ENCODE measurements at regions not wholly inside any gene's neighbourhood (a gene's known extent, or its start where the extent isn't known, plus 50 kb on each side); places are given as distances from the start of the nearest gene placed in this dataset.

- in situ Hi-C loops (cut with MboI; ENCODE audit: low sequenced_read_pairs) = no loop called here
These were observed 202.6 kb downstream of the HRH4 start for GRCh38 chr18:24663026-24663425.

- in situ Hi-C loops (cut with MboI; ENCODE audit: low sequenced_read_pairs) = no loop called here
These were observed 208.6 kb downstream of the HRH4 start for GRCh38 chr18:24669015-24669414.

DNA sequence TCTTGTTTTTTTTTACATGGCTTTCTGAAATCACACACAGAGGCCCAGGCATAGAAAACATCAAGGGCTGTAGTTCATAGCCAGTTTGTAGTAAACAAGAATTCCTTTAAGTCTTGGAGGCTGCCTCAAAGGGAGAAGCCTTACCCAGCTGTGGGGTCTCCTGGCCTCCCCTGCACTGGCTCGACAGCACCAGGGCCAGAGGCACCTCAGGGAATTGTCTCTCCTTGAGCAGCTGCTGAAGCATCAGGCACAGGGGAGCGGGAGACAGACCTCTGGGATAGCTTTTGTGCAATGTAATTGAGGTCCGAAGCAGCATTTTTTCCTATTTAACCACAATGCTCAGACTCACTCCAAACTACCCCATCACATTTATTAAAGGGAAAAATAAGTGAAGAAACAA lies 209.1 kb downstream of the HRH4 start:
- in situ Hi-C loops (cut with MboI; ENCODE audit: low sequenced_read_pairs) = no loop called here

DNA sequence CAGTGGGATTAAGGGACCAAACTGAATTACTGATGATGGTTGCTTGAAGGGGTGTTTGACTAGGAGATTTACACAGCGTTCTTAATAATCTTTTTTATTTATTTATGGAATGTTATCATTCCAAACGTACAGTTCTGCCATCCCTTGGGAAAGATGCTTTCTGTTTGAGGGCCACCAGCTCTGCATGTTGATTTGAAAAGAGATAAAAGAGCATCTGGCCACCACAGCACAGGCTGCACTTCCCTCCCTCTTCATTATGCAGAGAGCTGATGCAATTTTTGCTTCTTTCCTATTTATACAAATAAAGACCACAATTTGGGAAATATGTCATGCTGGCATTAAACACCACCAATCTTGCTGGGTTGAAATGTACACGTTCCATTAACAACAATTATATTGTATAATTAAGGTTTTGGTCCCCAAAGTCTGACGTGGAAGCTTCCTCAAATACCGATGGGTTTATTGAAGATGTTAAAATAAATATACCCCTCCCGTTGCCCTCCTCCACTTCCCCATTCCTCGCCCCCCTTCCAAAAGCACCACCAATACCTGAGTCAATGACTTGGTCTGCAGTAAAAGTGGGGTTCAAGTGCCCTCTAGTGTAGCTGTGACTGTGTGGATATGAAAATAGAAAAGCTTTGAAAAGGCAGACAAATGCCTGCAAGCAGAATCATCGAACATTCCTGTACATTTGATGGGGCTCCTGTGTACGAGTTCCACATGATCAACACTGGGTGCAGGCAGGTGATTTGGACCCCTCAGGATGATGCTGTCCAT lies 211.9 kb downstream of the HRH4 start:
- in situ Hi-C loops (cut with MboI; ENCODE audit: low sequenced_read_pairs) = no loop called here

- in situ Hi-C loops (cut with MboI; ENCODE audit: low sequenced_read_pairs) = no loop called here
These were observed 213.8 kb downstream of the HRH4 start for GRCh38 chr18:24674200-24674599.

GRCh38 chr18:24674605-24675004 lies 214.2 kb downstream of the HRH4 start:
- in situ Hi-C loops (cut with MboI; ENCODE audit: low sequenced_read_pairs) = no loop called here

DNA sequence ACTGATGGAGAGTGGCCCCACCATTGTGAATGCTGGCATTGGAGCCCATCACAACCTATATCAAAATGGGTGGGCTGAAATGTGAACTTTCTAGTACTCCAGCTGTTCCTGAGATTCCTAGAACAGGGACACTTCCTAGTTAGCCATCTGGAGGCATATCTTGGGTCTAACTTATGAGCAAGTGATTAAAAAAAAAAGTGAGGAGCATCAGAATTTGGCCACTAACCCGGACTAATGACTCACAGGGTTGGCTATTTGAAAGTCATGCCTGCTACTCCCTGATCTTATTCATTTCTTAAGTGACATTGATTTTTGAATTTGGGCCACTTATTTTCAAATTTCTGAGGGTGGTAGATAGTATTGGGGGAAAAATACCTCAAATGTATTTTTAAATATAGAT lies 216.6 kb downstream of the HRH4 start:
- in situ Hi-C loops (cut with MboI; ENCODE audit: low sequenced_read_pairs) = no loop called here

GRCh38 chr18:24678107-24678506 lies 217.7 kb downstream of the HRH4 start:
- in situ Hi-C loops (cut with MboI; ENCODE audit: low sequenced_read_pairs) = no loop called here

DNA sequence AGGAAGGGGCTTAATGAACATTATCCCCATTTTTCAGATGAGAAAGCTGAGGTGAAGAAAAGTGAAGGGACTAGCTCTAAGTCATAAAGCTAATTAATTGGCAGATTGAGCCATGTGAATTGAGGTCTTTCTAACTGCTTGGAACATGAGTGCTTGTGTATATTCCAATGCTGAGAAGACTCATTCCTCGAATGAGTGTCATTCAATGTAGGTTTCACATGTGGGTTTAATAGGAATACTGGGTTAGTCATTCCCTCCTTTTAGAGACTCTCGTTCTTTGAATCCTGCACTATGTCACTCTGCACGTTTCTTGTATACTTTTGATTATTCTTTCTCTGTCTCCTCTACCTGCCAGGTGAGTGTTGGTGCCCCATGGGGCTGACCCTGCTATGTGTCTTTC lies 218.2 kb downstream of the HRH4 start:
- in situ Hi-C loops (cut with MboI; ENCODE audit: low sequenced_read_pairs) = no loop called here

DNA sequence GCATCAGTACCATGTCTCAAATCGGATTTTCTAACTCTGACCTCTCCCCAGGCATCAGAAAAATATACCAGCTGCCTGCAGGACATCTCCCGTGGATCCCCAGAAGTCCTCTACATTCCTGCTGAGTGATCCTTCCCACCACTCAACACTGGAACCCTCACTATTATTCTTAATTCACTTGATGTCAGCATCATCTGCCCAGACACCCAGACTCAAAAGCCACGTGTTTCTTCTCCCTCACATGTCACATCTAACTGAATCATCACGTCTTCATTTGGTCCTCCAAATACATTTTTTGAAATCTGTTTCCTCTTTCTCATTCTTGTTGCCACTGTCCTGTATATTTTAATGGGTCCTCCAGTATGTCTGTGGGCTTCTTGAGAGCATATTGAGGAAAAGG lies 218.6 kb downstream of the HRH4 start:
- in situ Hi-C loops (cut with MboI; ENCODE audit: low sequenced_read_pairs) = no loop called here

- in situ Hi-C loops (cut with MboI; ENCODE audit: low sequenced_read_pairs) = no loop called here
These were observed 223.5 kb downstream of the HRH4 start for GRCh38 chr18:24683925-24684324.

- in situ Hi-C loops (cut with MboI; ENCODE audit: low sequenced_read_pairs) = no loop called here
These were observed 225.0 kb downstream of the HRH4 start for GRCh38 chr18:24685254-24685959.

DNA sequence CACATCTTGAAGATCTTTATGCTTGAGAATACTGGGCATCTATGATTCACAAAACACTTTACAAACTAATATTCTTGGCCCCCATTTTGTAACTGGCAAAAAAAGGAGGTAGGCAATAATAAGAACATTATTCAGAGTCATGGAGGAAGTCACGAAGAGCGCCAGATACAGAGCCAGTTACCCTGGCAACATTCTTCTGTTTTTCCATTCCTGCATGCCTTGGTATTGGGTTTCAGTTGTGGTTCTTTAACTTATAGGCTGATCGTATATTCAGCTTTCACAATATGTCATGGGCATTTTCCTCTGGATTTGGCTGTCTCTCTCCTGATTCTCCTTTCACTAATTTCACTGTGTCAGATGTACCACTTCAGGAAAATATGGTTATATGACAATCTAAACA lies 234.7 kb downstream of the HRH4 start:
- in situ Hi-C loops (cut with MboI; ENCODE audit: low sequenced_read_pairs) = no loop called here

DNA sequence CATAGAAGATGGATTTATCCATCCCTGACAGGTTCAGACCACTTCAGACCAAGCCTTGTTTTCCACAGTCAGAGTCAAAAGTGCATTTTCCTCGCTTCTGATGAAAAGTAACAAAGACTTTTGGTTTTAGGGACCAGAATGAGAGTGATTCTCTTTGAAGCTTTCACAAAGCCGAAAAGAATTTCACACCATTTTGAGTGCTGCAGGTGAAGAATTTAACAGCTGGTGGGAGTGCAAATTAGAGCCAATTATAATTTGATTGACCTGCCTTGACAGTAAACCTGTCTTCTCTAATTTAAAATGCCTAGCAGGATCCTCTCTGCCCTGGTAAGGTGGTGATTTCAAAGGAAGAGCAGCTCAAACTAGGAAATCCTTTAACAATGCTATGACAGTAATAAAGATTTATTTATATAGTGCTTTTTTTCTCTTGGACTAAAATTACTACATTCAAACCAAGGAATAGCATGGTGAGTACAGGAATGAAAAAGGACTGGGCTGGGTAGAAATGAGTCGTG lies 241.6 kb downstream of the HRH4 start:
- in situ Hi-C loops (cut with MboI; ENCODE audit: low sequenced_read_pairs) = no loop called here

- in situ Hi-C loops (cut with MboI; ENCODE audit: low sequenced_read_pairs) = no loop called here
These were observed 242.9 kb downstream of the HRH4 start for GRCh38 chr18:24703316-24703715.

DNA sequence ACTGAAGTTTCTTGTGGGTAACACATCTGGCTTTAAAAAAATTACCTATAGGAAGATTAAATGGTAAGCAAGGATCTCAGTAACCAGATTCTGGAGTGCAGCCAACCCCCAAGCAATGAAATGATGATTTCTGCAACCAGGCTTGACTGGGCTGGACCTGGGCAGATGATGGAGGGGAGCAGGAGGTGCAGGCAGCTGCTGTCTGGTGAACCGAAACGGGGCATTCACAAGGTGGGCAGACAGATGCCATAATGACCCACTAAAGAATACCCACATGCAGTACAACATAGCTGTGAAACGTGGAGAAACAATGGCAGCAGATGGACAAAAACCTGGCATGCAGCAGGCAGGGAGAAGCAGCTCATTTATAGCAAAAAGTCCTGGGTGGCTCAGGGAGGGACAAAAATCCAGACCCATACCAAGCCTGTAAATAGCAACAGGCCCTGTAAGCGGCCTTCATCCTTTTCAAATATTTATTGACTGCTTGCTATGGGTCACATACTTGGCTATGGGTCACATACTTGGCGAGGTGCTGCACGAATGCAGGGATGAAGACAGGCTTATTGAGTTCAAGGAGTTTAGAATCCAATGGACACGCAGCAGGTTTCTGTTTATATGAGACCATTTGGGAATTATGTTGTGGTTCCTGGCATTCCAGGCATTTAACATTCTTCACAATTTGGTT lies 244.7 kb downstream of the HRH4 start:
- in situ Hi-C loops (cut with MboI; ENCODE audit: low sequenced_read_pairs) = no loop called here

DNA sequence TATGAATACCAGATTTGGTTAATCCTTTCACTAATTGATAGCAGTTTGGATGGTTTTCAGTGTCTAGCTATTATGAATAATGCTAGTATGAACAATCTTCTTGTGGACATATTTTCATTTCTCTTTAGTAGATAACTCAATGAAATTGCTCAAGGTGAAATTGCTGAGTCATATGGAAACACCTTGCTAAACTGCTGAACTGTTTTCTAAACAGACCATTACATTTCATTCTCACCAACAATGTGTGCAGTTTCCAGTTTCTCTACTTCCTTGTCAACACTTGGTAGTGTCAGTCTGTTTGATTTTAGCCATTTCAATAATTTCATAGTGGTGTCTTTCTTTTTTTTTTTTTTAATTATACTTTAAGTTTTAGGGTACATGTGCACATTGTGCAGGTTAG lies 250.0 kb downstream of the HRH4 start:
- in situ Hi-C loops (cut with MboI; ENCODE audit: low sequenced_read_pairs) = no loop called here

DNA sequence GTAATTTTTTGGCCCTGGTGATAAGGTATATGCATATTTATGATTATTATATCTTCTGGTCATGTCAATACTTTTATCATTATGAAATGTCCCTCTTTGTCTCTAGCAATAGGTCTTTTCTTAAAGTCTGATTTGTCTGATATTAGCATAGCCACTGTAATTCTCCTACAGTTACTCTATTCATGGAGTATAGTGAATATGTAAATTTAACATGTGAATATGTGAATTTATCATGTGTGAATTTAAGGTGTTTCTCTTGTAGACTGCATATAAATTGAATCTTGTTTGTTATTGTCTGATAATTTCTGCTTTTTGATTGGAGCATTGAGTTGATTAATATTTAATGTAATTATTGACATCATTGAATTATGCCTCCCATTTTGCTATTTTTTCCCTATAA lies 259.4 kb downstream of the HRH4 start:
- in situ Hi-C loops (cut with MboI; ENCODE audit: low sequenced_read_pairs) = no loop called here

DNA sequence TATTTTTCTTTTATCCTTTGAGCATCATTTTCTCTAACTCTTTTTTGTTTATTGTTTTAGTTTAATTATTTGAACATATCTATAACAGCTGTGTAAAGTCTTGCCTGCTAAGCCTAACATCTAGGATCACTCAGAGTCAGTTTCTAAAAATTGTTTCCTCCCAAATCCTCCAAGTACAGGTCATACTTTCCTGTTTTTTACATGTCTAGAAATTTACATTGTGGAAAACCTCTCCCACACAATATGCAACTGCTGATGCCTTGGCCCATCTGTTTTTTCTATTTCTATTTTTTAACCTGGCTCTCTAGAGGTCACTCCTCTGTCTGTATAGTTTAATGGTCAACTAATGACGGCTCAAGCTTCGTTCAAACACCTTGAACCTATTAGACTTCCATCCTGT lies 261.0 kb downstream of the HRH4 start:
- in situ Hi-C loops (cut with MboI; ENCODE audit: low sequenced_read_pairs) = no loop called here

GRCh38 chr18:24725644-24726415 lies 265.4 kb downstream of the HRH4 start:
- in situ Hi-C loops (cut with MboI; ENCODE audit: low sequenced_read_pairs) = loop anchor here (25.0 kb wide), 1 partner anchor 364 kb away; no protein-coding TSS in a partner anchor

Data from HL-60/S4 treated with retinoic acid at 250 ng/mL for 4 days and 3 days (cell line).